NB4 (cell line): ENCODE measurements at regions not wholly inside any gene's neighbourhood (a gene's known extent, or its start where the extent isn't known, plus 50 kb on each side); places are given as distances from the start of the nearest gene placed in this dataset.
A peak's percentile ranks its signal among the peaks of the same experiment; 100 is the strongest.

Experiments
- DNase-seq: peaks from one replicate; pipeline ENCODE4 v3.0.0; 2010; ENCODE audit warnings: low read depth
- H3K4me3 ChIP-seq: one replicate; pipeline ENCODE4 v1.5.1; 2011; ENCODE audit warnings: mild to moderate bottlenecking, low read depth, low read length, moderate library complexity
- MYC ChIP-seq: IDR thresholded peaks from 2 replicates; pipeline ENCODE4 v1.6.1; 2011; ENCODE audit warnings: low read depth, low read length
- POLR2A ChIP-seq: IDR thresholded peaks from 2 replicates; pipeline ENCODE4 v1.6.1; 2011; ENCODE audit warnings: mild to moderate bottlenecking; ENCODE audit not compliant: insufficient read length; ENCODE audit errors: extremely low read depth
- TF ChIP-seq, protein P1 (sequence below): IDR thresholded peaks from one replicate; pipeline ENCODE4 v1.5.1; 2012; ENCODE audit warnings: low read depth, low read length
- TF ChIP-seq, protein P2 (sequence below): IDR thresholded peaks from 2 replicates; pipeline ENCODE4 v1.6.1; 2011; ENCODE audit warnings: low read depth, low read length

DNA sequence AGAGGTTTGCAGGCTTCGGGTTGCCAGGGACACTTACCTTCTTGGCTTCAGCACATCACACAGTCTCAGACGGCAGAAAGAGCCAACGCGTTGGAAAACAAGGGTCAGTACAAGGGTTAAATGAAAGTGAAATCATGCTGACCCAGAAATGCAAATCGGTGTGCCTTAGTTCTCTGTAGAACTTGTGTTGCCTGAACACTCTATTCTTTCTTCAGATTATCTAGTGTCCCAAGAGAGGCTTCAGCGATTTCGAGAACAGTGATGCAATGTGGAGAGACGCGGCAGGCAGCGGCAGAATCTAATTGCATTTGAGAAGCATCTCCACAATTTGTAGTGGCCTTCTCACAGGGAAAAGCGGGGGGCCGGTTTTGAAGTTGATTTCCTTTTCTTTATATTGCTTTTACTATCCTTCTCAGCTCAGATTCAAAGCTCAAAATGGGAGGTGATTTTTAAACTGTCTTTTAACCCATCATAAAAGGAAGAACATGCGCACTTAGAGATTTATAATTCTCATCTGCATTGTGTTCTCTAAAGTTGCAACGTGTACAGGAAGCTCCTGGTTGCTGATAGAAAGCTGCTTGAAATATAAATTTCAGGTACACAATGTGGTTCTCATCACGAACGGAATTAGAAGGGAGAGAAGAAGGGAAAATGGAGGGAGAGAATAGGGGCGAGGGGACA, 67.8 kb upstream of the EGLN3 start:
- peak; percentile 46 for DNase-seq
- TF ChIP-seq, protein P1, sequence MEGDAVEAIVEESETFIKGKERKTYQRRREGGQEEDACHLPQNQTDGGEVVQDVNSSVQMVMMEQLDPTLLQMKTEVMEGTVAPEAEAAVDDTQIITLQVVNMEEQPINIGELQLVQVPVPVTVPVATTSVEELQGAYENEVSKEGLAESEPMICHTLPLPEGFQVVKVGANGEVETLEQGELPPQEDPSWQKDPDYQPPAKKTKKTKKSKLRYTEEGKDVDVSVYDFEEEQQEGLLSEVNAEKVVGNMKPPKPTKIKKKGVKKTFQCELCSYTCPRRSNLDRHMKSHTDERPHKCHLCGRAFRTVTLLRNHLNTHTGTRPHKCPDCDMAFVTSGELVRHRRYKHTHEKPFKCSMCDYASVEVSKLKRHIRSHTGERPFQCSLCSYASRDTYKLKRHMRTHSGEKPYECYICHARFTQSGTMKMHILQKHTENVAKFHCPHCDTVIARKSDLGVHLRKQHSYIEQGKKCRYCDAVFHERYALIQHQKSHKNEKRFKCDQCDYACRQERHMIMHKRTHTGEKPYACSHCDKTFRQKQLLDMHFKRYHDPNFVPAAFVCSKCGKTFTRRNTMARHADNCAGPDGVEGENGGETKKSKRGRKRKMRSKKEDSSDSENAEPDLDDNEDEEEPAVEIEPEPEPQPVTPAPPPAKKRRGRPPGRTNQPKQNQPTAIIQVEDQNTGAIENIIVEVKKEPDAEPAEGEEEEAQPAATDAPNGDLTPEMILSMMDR, result no peak
- TF ChIP-seq MYC, result no peak
- TF ChIP-seq, protein P2, sequence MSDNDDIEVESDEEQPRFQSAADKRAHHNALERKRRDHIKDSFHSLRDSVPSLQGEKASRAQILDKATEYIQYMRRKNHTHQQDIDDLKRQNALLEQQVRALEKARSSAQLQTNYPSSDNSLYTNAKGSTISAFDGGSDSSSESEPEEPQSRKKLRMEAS, result no peak
- no peak for TF ChIP-seq POLR2A
- no peak overlapping the region for H3K4me3 ChIP-seq

DNA sequence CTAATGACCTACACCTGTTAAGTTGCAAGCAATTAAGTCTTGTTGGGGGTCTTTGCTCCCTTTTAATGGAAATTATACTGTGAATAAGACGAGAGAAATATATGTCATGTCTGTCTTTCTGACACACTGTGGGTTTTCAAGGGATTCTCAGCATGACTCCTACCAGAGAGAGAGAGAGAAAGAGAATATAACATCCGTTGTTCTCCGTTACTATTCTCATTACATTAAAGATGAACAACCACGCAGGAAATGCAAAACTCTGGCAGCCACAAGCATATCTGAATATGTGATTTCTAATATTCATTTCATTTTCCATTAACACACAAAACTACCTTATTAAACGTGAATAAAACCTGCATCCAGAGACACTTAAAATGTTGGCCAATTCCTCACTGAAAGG, 67.3 kb upstream of the EGLN3 start:
- TF ChIP-seq MYC (no peak), POLR2A (no peak)
- TF ChIP-seq, protein P1, result no peak
- TF ChIP-seq, protein P2, result no peak
- no peak overlapping the region for H3K4me3 ChIP-seq
- DNase-seq, result no peak

DNA sequence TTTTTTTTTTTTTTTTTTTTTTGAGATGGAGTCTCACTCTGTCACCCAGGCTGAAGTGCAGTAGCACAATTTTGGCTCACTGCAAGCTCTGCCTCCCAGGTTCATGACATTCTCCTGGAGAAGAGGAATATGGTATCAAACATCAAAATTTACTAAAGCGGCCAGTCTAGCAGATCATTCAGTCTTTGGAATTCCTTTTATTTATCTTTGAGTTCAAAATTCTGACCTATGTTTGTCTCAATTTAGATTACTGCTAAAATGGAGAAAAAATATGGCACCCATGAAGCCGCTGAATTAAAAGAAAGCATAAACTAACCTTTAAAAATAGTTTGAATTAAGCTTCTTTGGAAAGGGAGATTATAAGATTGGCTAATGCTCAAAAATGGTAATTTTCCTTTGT, 64.5 kb upstream of the EGLN3 start:
- no peak overlapping the region for H3K4me3 ChIP-seq
- TF ChIP-seq MYC (no peak), POLR2A (no peak)
- TF ChIP-seq, protein P2, result no peak
- TF ChIP-seq, protein P1, result no peak
- DNase-seq, result no peak

DNA sequence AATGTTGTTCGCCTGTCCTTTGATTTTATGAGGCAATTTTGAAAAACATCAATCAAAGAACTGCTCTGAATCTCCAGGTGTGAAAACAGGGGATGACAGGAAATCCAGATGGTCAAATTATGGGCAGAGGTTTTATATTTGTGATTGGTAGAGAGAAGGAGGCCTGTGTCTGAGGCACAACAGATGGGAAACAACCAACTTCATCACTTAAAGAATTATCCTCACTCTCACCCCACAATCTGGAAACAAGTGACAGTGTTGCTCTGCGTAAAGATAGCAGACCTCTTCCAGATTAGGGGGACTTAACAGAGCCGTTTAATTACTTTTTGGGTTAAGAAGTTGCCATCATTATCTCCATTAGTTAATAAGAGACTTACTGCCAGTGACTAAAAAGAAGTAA, 64.1 kb upstream of the EGLN3 start:
- TF ChIP-seq, protein P1, result no peak
- TF ChIP-seq, protein P2, result no peak
- TF ChIP-seq MYC, result no peak
- no peak for TF ChIP-seq POLR2A
- DNase-seq, result no peak
- H3K4me3 ChIP-seq, result no peak overlapping the region

DNA sequence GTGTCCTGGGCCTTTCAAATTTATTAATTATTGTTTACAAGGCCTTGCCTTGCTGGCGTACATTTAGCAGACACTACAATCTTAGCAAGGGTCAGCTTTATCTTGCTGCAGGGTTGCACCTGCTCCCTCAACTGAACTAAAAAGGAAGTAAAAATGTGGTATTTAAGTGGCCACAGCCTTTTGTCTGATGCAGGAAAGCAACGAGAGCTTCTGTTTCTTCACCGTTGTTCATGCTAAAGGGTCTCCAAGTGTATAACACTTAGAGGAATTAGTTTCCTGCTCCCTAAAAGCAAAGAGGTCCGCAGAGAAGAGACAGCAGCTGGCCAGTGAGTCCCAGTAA, 62.8 kb upstream of the EGLN3 start:
- TF ChIP-seq POLR2A (no peak), MYC (peak; percentile 45)
- TF ChIP-seq, protein P1, result no peak
- TF ChIP-seq, protein P2, result peak; percentile 9; the same call in 1 of the 2 replicates
- DNase-seq, result peak; percentile 81
- peak overlapping the region; percentile 6 for H3K4me3 ChIP-seq
